ENCODE measurements at regions not wholly inside any gene's neighbourhood (a gene's known extent, or its start where the extent isn't known, plus 50 kb on each side); places are given as distances from the start of the nearest gene placed in this dataset.

DNA sequence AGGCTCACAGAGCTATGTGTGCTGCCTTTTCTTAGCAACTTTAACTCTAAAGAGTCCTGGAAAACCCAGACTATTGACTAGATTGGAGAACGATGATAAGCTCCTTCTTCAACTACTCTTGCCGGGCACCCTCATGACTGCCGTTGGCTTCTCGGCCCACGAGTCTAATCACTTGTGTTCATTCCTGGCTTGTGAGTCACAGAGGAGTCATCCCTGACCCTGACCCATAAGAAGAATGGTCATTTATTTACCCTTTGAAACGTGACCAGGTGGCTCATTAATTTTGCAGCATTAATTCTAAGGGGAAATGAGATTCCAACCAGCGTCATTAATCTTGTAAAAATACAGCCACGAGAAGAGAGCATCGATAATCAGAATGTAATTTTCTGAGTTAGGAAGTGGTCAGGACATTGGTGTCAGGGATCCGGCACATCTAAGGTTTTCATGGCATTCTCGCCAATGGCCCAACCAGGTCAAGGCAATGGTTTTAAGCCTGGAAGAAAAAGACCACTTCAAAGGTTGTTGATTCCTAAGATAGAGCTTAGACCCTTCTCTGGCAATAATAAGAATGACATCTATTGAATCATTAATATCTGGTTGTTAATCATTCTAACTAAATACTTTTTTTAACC lies 183.6 kb upstream of the RUNX1 start:
- H3K27me3 Mint-ChIP-seq (ENCODE audit: insufficient read depth, unreplicated experiment) = no peaks in the 10 kb centered on the region
- TF ChIP-seq, protein P1, sequence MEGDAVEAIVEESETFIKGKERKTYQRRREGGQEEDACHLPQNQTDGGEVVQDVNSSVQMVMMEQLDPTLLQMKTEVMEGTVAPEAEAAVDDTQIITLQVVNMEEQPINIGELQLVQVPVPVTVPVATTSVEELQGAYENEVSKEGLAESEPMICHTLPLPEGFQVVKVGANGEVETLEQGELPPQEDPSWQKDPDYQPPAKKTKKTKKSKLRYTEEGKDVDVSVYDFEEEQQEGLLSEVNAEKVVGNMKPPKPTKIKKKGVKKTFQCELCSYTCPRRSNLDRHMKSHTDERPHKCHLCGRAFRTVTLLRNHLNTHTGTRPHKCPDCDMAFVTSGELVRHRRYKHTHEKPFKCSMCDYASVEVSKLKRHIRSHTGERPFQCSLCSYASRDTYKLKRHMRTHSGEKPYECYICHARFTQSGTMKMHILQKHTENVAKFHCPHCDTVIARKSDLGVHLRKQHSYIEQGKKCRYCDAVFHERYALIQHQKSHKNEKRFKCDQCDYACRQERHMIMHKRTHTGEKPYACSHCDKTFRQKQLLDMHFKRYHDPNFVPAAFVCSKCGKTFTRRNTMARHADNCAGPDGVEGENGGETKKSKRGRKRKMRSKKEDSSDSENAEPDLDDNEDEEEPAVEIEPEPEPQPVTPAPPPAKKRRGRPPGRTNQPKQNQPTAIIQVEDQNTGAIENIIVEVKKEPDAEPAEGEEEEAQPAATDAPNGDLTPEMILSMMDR (IDR thresholded peaks at IDR 0.05; ENCODE audit: unreplicated experiment) = no peak
- no peak overlapping the region for H3K27ac Mint-ChIP-seq (ENCODE audit: low read depth, unreplicated experiment)
- ChIA-PET CTCF (interaction anchor here (0.6 kb wide), 1 partner anchor 9 kb away, joined by 4 read pairs; no protein-coding TSS in a partner anchor), POLR2A (interaction anchor here (0.6 to 1.8 kb wide), 13 partner anchors 9 to 347 kb away, joined by 3 to 7 read pairs (median 3); no protein-coding TSS in a partner anchor)
- H3K9me3 Mint-ChIP-seq (ENCODE audit: unreplicated experiment) = peaks cover 2% of the 10 kb centered on the region
- no peak overlapping the region for H3K4me3 Mint-ChIP-seq (ENCODE audit: unreplicated experiment)
- peaks cover 21% of the 10 kb centered on the region for H3K4me1 Mint-ChIP-seq (ENCODE audit: insufficient read depth, unreplicated experiment)
- peak; percentile 60 for DNase-seq (ENCODE audit: unreplicated experiment)
- intact Hi-C loops (cut with micrococcal nuclease) = no loop called here
- no TSS peak for BruUV-seq (replicated peaks)
- no peaks in the 10 kb centered on the region for H3K36me3 Mint-ChIP-seq (ENCODE audit: insufficient read depth, unreplicated experiment)

DNA sequence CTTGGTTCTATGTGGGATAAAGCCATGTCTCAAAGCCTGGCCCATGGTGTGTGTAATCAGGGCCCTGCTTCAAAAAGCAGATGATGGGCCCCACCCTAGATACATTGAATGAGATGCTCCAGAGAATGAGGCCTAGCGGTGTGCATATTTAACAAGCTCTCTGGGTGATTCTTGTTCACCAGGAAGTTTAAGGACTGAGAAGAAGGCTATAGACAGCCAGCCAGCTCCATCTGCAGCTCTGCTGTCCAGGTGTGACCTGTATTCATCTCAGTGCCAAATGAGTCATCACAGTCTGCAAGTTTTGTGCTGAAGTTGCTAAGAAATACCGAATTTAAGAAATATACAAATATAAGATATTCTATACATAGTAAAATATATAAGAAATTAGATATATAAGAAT lies 182.0 kb upstream of the RUNX1 start:
- H3K4me1 Mint-ChIP-seq (ENCODE audit: insufficient read depth, unreplicated experiment) = peaks cover 21% of the 10 kb centered on the region
- intact Hi-C loops (cut with micrococcal nuclease) = no loop called here
- H3K27me3 Mint-ChIP-seq (ENCODE audit: insufficient read depth, unreplicated experiment) = no peaks in the 10 kb centered on the region
- peak; percentile 47 for DNase-seq (ENCODE audit: unreplicated experiment)
- TF ChIP-seq, protein P1 (IDR thresholded peaks at IDR 0.05; ENCODE audit: unreplicated experiment) = no peak
- no TSS peak for BruUV-seq (replicated peaks)
- no peak overlapping the region for H3K4me3 Mint-ChIP-seq (ENCODE audit: unreplicated experiment)
- no peak overlapping the region for H3K27ac Mint-ChIP-seq (ENCODE audit: low read depth, unreplicated experiment)
- CTCF ChIA-PET = interaction anchor here (0.7 to 1.2 kb wide), 4 partner anchors 18 to 701 kb away, joined by 3 to 4 read pairs (median 4); no protein-coding TSS in a partner anchor
- POLR2A ChIA-PET = interaction anchor here (0.8 to 1.4 kb wide), 4 partner anchors 12 to 341 kb away, joined by 3 to 5 read pairs (median 4); no protein-coding TSS in a partner anchor
- no peaks in the 10 kb centered on the region for H3K36me3 Mint-ChIP-seq (ENCODE audit: insufficient read depth, unreplicated experiment)
- H3K9me3 Mint-ChIP-seq (ENCODE audit: unreplicated experiment) = no peaks in the 10 kb centered on the region

- no peaks in the 10 kb centered on the region for H3K27me3 Mint-ChIP-seq (ENCODE audit: insufficient read depth, unreplicated experiment)
- H3K4me1 Mint-ChIP-seq (ENCODE audit: insufficient read depth, unreplicated experiment) = peaks cover 21% of the 10 kb centered on the region
- no peak overlapping the region for H3K4me3 Mint-ChIP-seq (ENCODE audit: unreplicated experiment)
- ChIA-PET CTCF (no interaction called here), POLR2A (interaction anchor here (1.3 kb wide), 1 partner anchor 485 kb away, joined by 3 read pairs; no protein-coding TSS in a partner anchor)
- no peak overlapping the region for H3K27ac Mint-ChIP-seq (ENCODE audit: low read depth, unreplicated experiment)
- TF ChIP-seq, protein P1 (IDR thresholded peaks at IDR 0.05; ENCODE audit: unreplicated experiment) = no peak
- H3K36me3 Mint-ChIP-seq (ENCODE audit: insufficient read depth, unreplicated experiment) = no peaks in the 10 kb centered on the region
- intact Hi-C loops (cut with micrococcal nuclease) = no loop called here
- H3K9me3 Mint-ChIP-seq (ENCODE audit: unreplicated experiment) = no peaks in the 10 kb centered on the region
- no TSS peak for BruUV-seq (replicated peaks)
- no peak for DNase-seq (ENCODE audit: unreplicated experiment)
Measured at GRCh38 chr21:35229290-35229689, 180.2 kb upstream of the RUNX1 start.

- no peaks in the 10 kb centered on the region for H3K36me3 Mint-ChIP-seq (ENCODE audit: insufficient read depth, unreplicated experiment)
- no peaks in the 10 kb centered on the region for H3K9me3 Mint-ChIP-seq (ENCODE audit: unreplicated experiment)
- no peak overlapping the region for H3K4me3 Mint-ChIP-seq (ENCODE audit: unreplicated experiment)
- no TSS peak for BruUV-seq (replicated peaks)
- no peaks in the 10 kb centered on the region for H3K27me3 Mint-ChIP-seq (ENCODE audit: insufficient read depth, unreplicated experiment)
- H3K27ac Mint-ChIP-seq (ENCODE audit: low read depth, unreplicated experiment) = no peak overlapping the region
- TF ChIP-seq, protein P1 (IDR thresholded peaks at IDR 0.05; ENCODE audit: unreplicated experiment) = no peak
- intact Hi-C loops (cut with micrococcal nuclease) = no loop called here
- H3K4me1 Mint-ChIP-seq (ENCODE audit: insufficient read depth, unreplicated experiment) = peaks cover 20% of the 10 kb centered on the region
- CTCF ChIA-PET = no interaction called here
- POLR2A ChIA-PET = no interaction called here
- DNase-seq (ENCODE audit: unreplicated experiment) = no peak
Measured at GRCh38 chr21:35227786-35228185, 178.7 kb upstream of the RUNX1 start.

Data from MCF 10A (cell line).